Left lung (tissue), 4 donors: ENCODE measurements at regions not wholly inside any gene's neighbourhood (a gene's known extent, or its start where the extent isn't known, plus 50 kb on each side); places are given as distances from the start of the nearest gene placed in this dataset.
A peak's percentile ranks its signal among the peaks of the same experiment; 100 is the strongest.
"Not testable (repeated sequence)": the region's sequence is repeated elsewhere in the genome, so short reads cannot be mapped to it uniquely, and the experiment has no call there.

ENCODE experiments used
- ATAC-seq: fragments of 200-7000 bp; cut with Tn5 transposase; one replicate; pipeline ENCODE4 v1.9.1; 2020; ENCODE audit warnings: moderate library complexity
- DNase-seq, 4 donors: peaks; one replicate each; pipeline ENCODE4 v3.0.0-alpha.2; 2013 to 2020
- H3K27ac ChIP-seq, 2 donors: fragments of 200-600 bp; sonication (generic) in 1 of 2; one replicate each; pipeline versions ENCODE4 v1.5.0 to v1.8.0; 2020 to 2021
- H3K27me3 ChIP-seq, 2 donors: fragments of 200-600 bp; sonication (generic) in 1 of 2; one replicate each; pipeline versions ENCODE4 v1.5.0 to v1.8.0; 2020 to 2021
- H3K36me3 ChIP-seq, 2 donors: fragments of 200-600 bp; sonication (generic) in 1 of 2; one replicate each; pipeline versions ENCODE4 v1.5.0 to v1.8.0; 2020 to 2021
- H3K4me1 ChIP-seq, 2 donors: fragments of 200-600 bp; one replicate each; pipeline ENCODE4 v1.8.0; 2021
- H3K4me3 ChIP-seq, 2 donors: fragments of 200-600 bp; sonication (generic) in 1 of 2; one replicate each; pipeline versions ENCODE4 v1.5.0 to v1.8.0; 2020 to 2021; ENCODE audit warnings: mild to moderate bottlenecking in 1 of 2
- H3K9me3 ChIP-seq, 2 donors: fragments of 200-600 bp; sonication (generic) in 1 of 2; one replicate each; pipeline versions ENCODE4 v1.5.0 to v1.8.0; 2020 to 2021
- CTCF ChIP-seq, 2 donors: fragments of 200-600 bp; sonication (generic) in 1 of 2; IDR thresholded peaks; one replicate each; pipeline versions ENCODE4 v1.5.0 to v1.8.0; 2021; ENCODE audit warnings: antibody characterized with exemption in 2 of 2
- intact Hi-C, 2 donors: fragments of 100-400 bp; cut with DNase I; formaldehyde crosslinking; loops; one replicate each; pipeline versions ENCODE4 v1.11.2 to v1.14.2; 2022
- donor health status: DM: no; HTN: yes; CAD: no.
- donor health status: DM: no; HTN: no; CAD: no.

GRCh38 chr3:67239353-67239752 lies 241.2 kb downstream of the KBTBD8 start:
- H3K4me1 ChIP-seq, result no peaks in the 10 kb centered on the region
- no peak overlapping the region for H3K4me3 ChIP-seq
- no peaks in the 10 kb centered on the region for H3K9me3 ChIP-seq
- no peaks in the 10 kb centered on the region for H3K27me3 ChIP-seq
- no peak for TF ChIP-seq CTCF (IDR thresholded peaks at IDR 0.05)
- no peak for DNase-seq
- ATAC-seq, result no peak
- no peaks in the 10 kb centered on the region for H3K36me3 ChIP-seq
- no peak overlapping the region for H3K27ac ChIP-seq
- intact Hi-C loops, result no loop called here

DNA sequence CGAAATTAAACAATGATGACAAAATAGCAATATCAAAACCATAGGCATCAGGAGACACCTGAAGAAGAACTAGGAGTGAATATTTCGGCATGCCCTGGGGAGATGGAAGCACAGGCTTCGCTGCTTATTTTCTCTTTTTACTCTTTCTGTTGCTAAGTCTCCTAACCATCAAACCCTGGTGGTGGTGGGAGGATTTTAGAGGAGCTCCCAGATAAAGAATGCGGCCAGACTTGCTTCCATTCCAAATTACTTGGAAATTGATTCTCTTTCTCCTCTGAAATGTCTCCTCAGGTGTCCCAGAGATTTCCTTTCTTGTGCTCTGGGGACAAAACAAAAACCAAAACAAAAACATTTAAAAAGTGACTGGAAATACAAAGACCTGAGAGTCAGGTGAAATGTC lies 243.0 kb downstream of the KBTBD8 start:
- DNase-seq (no peak), ATAC-seq (no peak)
- Histone ChIP-seq H3K27me3 (no peaks in the 10 kb centered on the region), H3K36me3 (no peaks in the 10 kb centered on the region), H3K27ac (no peak overlapping the region), H3K4me3 (no peak overlapping the region), H3K4me1 (no peaks in the 10 kb centered on the region), H3K9me3 (no peaks in the 10 kb centered on the region)
- intact Hi-C loops, result no loop called here
- no peak for TF ChIP-seq CTCF (IDR thresholded peaks at IDR 0.05)

DNA sequence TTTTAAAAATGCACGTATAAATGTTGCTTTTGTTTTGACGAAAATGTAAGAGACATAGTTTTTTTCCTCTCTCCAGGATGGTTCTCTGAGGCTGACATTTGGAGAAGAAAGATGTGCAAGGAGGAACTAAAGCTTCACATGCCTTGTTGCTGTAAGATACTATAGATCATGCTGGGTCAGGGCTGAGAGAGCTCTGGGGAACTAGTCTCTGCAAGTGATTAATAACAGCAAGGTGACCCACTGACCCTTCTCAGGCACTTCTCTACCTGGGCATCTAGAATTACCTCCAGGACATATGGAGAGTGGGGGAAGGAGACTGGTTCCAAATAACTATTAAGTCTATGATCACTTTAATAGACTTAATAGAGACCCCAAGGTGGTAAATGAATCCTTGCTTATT lies 246.0 kb downstream of the KBTBD8 start:
- H3K4me1 ChIP-seq, result no peaks in the 10 kb centered on the region
- no peak for TF ChIP-seq CTCF (IDR thresholded peaks at IDR 0.05)
- intact Hi-C loops, result no loop called here
- no peak overlapping the region for H3K4me3 ChIP-seq
- no peak overlapping the region for H3K27ac ChIP-seq
- H3K9me3 ChIP-seq, result no peaks in the 10 kb centered on the region
- H3K36me3 ChIP-seq, result no peaks in the 10 kb centered on the region
- DNase-seq, result no peak
- no peak for ATAC-seq
- no peaks in the 10 kb centered on the region for H3K27me3 ChIP-seq

DNA sequence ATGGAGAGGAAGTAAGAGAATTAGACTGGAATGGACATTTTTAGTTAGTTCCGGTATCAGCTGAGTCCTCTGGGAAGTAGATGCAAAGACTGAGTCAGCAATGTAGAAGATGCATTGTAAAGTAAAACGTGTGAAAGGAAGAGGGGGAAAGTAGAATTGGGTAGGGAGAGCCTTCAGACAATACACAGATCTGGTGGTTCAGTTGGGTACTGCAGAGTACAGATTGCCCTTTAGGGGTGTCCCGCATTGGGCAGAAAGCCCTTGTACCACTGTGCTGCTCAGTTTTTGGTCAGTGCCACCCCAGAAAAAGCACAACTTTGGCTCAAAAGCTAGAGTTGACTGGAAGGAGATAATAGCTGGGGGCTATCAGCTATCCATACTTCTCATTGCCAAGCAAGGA lies 247.4 kb downstream of the KBTBD8 start:
- H3K4me3 ChIP-seq, result no peak overlapping the region
- H3K4me1 ChIP-seq, result no peaks in the 10 kb centered on the region
- ATAC-seq (no peak), DNase-seq (no peak)
- H3K27ac ChIP-seq, result no peak overlapping the region
- H3K36me3 ChIP-seq, result no peaks in the 10 kb centered on the region
- no peak for TF ChIP-seq CTCF (IDR thresholded peaks at IDR 0.05)
- H3K27me3 ChIP-seq, result no peaks in the 10 kb centered on the region
- intact Hi-C loops, result no loop called here
- no peaks in the 10 kb centered on the region for H3K9me3 ChIP-seq

DNA sequence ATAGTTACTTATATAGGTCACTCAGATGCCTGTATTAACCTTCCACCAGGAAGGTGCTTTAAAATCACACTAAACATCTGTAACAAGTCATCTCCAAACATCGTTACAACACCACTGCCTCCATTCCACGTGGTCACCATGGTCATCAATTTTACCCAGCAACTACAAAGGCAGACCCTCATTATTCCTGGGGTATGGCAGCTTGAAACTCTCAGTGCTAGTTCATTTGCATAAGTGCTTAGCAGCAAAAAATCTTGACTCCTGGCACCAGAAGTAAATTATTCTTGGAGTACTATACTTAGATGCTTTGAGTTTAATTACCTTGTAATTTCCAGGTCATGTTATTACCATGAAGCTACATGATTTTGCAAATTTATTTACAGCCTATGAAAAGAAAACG lies 250.6 kb downstream of the KBTBD8 start:
- H3K4me1 ChIP-seq, result no peaks in the 10 kb centered on the region
- H3K27ac ChIP-seq, result no peak overlapping the region
- DNase-seq, result peak in 2 of 4 donors; percentile 38 to 54
- peaks cover 0 to 5% of the 10 kb centered on the region in 2 donors for H3K9me3 ChIP-seq
- ATAC-seq, result no peak
- TF ChIP-seq CTCF (IDR thresholded peaks at IDR 0.05), result no peak
- intact Hi-C loops, result no loop called here
- H3K36me3 ChIP-seq, result no peaks in the 10 kb centered on the region
- H3K27me3 ChIP-seq, result no peaks in the 10 kb centered on the region
- no peak overlapping the region for H3K4me3 ChIP-seq

DNA sequence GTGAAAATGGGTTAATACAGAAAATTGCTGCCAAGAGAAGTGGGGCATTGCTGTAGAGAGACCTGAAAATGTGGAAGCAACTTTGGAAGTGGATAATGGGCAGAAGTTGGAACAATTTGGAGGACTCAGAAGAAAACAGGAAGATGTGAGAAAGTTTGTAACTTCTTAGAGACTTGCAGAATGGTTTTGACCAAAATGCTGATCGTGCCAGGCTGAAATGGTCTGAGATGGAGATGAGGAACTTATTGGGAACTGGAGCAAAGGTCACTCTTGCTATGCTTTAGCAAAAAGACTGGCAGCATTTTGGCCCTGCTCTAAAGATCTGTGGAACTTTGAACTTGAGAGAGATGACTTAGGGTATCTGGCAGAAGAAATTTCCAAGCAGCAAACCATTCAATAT lies 254.8 kb downstream of the KBTBD8 start:
- H3K27ac ChIP-seq, DNase-seq, H3K4me3 ChIP-seq, ATAC-seq, H3K36me3 ChIP-seq, H3K4me1 ChIP-seq, intact Hi-C loops, H3K27me3 ChIP-seq: not testable (repeated sequence)
- H3K9me3 ChIP-seq, result peaks cover 0 to 25% of the 10 kb centered on the region in 2 donors
